BLaER1 (cell line): ENCODE measurements at regions not wholly inside any gene's neighbourhood (a gene's known extent, or its start where the extent isn't known, plus 50 kb on each side); places are given as distances from the start of the nearest gene placed in this dataset.
A peak's percentile ranks its signal among the peaks of the same experiment; 100 is the strongest.

ENCODE experiments used
- H3K27ac ChIP-seq: shearing (Covaris generic); formaldehyde crosslinking; 2 replicates; pipeline ENCODE4 v1.8.1; 2022
- H3K27me3 ChIP-seq: shearing (Covaris generic); formaldehyde crosslinking; 2 replicates; pipeline ENCODE4 v1.8.1; 2022
- H3K36me3 ChIP-seq: shearing (Covaris generic); formaldehyde crosslinking; 2 replicates; pipeline ENCODE4 v1.8.1; 2022
- H3K4me1 ChIP-seq: shearing (Covaris generic); formaldehyde crosslinking; 2 replicates; pipeline ENCODE4 v1.8.1; 2022
- H3K4me2 ChIP-seq: shearing (Covaris generic); formaldehyde crosslinking; 2 replicates; pipeline ENCODE4 v1.8.1; 2022
- H3K4me3 ChIP-seq: shearing (Covaris generic); formaldehyde crosslinking; 2 replicates; pipeline ENCODE4 v1.8.1; 2022
- H3K9ac ChIP-seq: shearing (Covaris generic); formaldehyde crosslinking; 2 replicates; pipeline ENCODE4 v1.8.1; 2022
- H3K9me3 ChIP-seq: shearing (Covaris generic); formaldehyde crosslinking; 2 replicates; pipeline ENCODE4 v1.8.1; 2022
- H4K20me1 ChIP-seq: shearing (Covaris generic); formaldehyde crosslinking; 2 replicates; pipeline ENCODE4 v1.8.1; 2022
- Cebpa-rat ChIP-seq: shearing (Covaris generic); IDR thresholded peaks from 2 replicates; pipeline ENCODE4 v1.8.1; 2022

DNA sequence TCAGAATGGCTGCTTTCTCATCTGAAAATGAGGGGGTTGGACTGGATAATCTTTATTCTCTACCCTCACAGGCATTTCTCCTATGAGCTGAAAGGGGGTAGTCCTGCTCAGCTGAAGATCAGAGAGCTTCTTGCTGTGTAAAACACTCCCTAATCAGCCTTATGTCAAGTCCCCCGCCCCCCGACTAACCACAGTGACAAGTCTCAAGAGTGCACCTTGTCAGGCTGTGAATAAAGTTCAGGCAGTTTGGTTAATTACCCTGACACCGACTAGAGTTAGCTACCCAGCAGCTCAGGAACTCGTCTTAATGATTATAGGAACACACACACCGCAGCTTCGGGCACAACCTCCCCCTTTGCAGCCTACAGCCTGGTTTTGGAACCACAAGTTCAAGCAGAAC lies 513.7 kb downstream of the RPS24 start:
- peaks cover 24% of the 10 kb centered on the region for H3K4me1 ChIP-seq
- no peak overlapping the region for H3K4me3 ChIP-seq
- H3K9ac ChIP-seq = no peak overlapping the region
- no peak overlapping the region for H3K27ac ChIP-seq
- H3K4me2 ChIP-seq = peak overlapping the region; percentile 11; the same call in 1 of the 2 replicates
- no peaks in the 10 kb centered on the region for H4K20me1 ChIP-seq
- no peak for TF ChIP-seq Cebpa-rat
- H3K27me3 ChIP-seq = no peaks in the 10 kb centered on the region
- H3K9me3 ChIP-seq = no peaks in the 10 kb centered on the region
- no peaks in the 10 kb centered on the region for H3K36me3 ChIP-seq

DNA sequence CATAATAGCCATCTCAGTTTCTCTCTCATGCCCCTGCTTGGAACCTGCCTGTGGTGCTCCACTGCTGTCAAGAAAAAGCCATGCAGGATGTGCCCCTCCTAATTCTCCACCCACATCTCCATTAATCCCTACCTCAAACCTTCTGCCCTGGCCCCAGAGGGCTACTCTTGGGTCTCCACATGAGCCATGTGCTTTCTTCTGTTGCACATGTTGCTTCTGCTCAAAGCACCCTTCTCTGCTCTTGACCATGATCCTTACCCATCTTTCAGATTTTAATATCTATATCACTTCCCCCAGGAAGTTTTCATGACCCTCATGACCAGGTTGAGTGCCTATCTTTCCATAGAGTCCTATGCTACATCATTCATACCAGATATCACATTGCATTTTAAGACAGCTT lies 514.2 kb downstream of the RPS24 start:
- Histone ChIP-seq H4K20me1 (no peaks in the 10 kb centered on the region), H3K36me3 (no peaks in the 10 kb centered on the region), H3K27ac (no peak overlapping the region), H3K4me3 (no peak overlapping the region), H3K27me3 (no peaks in the 10 kb centered on the region), H3K4me1 (peaks cover 25% of the 10 kb centered on the region), H3K9ac (no peak overlapping the region), H3K4me2 (0 out of 2 replicates have a peak overlapping the region, but pooled peaks have one; percentile 11), H3K9me3 (no peaks in the 10 kb centered on the region)
- TF ChIP-seq Cebpa-rat = no peak

DNA sequence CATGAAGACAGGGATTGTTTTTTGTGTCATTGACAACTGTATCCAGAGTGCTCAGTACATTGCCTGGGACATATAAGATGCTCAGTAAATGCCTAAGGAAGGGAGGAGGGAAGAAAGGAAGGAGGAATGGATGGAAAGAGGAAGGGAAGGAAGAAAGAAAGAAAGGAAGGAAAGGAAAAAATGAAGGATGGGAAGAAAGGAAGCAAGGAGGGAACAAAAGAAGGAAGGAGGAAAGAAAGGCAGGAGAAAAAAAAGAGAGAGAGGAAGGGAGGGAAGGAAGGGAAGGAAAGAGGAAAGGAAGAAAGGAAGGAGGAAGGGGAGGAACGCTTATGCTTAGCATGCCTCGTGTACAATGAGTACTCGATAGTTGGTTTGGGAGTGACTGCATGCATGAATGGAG lies 514.7 kb downstream of the RPS24 start:
- Histone ChIP-seq H3K4me1 (peaks cover 25% of the 10 kb centered on the region), H3K4me2 (no peak overlapping the region), H3K36me3 (no peaks in the 10 kb centered on the region), H3K27me3 (no peaks in the 10 kb centered on the region), H3K9ac (no peak overlapping the region), H3K4me3 (no peak overlapping the region), H4K20me1 (no peaks in the 10 kb centered on the region), H3K27ac (no peak overlapping the region), H3K9me3 (no peaks in the 10 kb centered on the region)
- no peak for TF ChIP-seq Cebpa-rat

DNA sequence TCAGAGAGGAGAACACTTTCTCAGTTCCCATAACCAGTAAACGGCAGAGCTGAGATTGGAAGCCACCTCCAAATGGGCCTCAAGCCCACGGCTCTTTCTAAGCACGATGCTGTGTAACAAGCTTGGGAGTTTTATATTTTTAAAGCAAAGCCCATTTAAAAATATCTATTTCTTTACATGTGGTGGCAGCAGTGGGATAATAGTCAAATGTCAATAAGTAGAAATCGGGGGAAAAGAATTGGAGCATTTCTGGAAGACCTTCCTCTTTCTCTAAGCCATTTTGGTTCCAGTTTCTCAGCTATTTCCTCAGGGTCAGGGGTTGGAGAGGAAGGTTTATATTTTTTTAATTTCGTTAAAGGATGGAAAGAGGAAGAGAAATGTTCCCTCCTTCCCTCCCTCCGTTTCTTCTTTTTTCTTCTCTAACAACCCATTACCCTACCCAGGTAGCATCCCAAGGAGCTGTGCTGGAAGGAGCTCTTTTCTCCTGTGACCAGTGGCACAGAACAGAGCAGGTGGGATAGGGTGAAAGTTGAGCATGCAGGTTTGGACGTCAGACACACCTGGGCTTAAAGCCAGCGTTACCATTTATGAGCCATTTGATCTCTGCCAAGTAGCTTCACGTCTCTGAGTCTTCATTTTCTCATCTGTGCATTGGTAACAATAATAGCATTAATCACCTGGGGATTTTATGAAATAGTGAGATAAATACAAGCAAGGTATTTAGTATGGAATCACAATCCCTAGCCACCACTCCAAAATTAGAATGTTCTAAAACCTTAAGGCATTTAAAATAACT lies 515.7 kb downstream of the RPS24 start:
- no peak for TF ChIP-seq Cebpa-rat
- Histone ChIP-seq H3K9me3 (peaks cover 6% of the 10 kb centered on the region; the same call in 1 of the 2 replicates), H4K20me1 (no peaks in the 10 kb centered on the region), H3K36me3 (no peaks in the 10 kb centered on the region), H3K4me2 (no peak overlapping the region), H3K4me3 (no peak overlapping the region), H3K27me3 (no peaks in the 10 kb centered on the region), H3K27ac (no peak overlapping the region), H3K4me1 (peaks cover 25% of the 10 kb centered on the region), H3K9ac (no peak overlapping the region)

DNA sequence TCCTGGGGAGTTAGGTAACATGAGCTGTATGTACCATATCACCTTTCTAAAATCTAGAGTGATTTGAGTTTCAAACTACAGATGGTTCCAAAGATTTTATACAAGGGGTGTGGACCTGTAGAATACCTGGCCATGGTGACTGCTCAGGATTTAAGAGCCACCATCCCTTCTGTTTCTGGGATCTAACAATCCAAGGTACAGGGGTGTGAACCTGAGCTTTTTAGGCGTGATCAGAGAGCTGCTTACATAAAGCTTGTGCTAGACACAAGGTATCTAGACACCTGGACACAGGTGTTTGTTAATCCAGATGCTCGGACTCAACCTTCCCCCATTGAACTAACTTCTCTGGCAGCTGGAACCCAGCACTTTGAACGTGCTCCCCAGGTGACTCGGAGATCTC lies 516.4 kb downstream of the RPS24 start:
- H3K9ac ChIP-seq = no peak overlapping the region
- no peaks in the 10 kb centered on the region for H4K20me1 ChIP-seq
- no peaks in the 10 kb centered on the region for H3K36me3 ChIP-seq

DNA sequence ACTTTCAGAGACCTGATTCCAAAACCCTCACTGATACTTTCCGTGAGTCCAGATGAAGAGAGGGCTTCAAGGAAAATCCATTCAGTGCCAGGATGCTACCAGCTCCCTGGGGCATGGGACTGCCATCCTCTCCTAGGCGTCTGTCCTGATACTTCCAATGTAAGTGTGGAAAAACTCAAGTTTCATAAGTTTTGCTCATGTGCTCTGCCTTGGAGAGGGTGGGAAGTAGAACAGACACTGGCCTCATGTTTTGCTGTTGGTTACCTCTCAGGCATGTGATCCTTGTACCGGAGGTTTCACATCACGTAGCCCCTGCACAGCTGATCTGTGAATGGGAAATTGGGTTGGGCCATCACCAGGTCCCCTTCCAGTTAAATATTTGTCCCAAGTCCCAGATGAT lies 517.1 kb downstream of the RPS24 start:
- H3K27ac ChIP-seq = no peak overlapping the region
- no peaks in the 10 kb centered on the region for H4K20me1 ChIP-seq
- TF ChIP-seq Cebpa-rat = no peak
- peaks cover 25% of the 10 kb centered on the region for H3K4me1 ChIP-seq
- no peak overlapping the region for H3K9ac ChIP-seq
- H3K9me3 ChIP-seq = peaks cover 9% of the 10 kb centered on the region; the same call in 1 of the 2 replicates
- peak overlapping the region; percentile 55 for H3K4me2 ChIP-seq
- H3K27me3 ChIP-seq = no peaks in the 10 kb centered on the region
- no peaks in the 10 kb centered on the region for H3K36me3 ChIP-seq
- no peak overlapping the region for H3K4me3 ChIP-seq

More for the DNA sequence above, 516.4 kb downstream of the RPS24 start:
- TF ChIP-seq Cebpa-rat = no peak
- H3K9me3 ChIP-seq = peaks cover 9% of the 10 kb centered on the region; the same call in 1 of the 2 replicates
- peaks cover 25% of the 10 kb centered on the region for H3K4me1 ChIP-seq
- no peak overlapping the region for H3K4me2 ChIP-seq
- no peak overlapping the region for H3K27ac ChIP-seq
- H3K4me3 ChIP-seq = no peak overlapping the region
- H3K27me3 ChIP-seq = no peaks in the 10 kb centered on the region

DNA sequence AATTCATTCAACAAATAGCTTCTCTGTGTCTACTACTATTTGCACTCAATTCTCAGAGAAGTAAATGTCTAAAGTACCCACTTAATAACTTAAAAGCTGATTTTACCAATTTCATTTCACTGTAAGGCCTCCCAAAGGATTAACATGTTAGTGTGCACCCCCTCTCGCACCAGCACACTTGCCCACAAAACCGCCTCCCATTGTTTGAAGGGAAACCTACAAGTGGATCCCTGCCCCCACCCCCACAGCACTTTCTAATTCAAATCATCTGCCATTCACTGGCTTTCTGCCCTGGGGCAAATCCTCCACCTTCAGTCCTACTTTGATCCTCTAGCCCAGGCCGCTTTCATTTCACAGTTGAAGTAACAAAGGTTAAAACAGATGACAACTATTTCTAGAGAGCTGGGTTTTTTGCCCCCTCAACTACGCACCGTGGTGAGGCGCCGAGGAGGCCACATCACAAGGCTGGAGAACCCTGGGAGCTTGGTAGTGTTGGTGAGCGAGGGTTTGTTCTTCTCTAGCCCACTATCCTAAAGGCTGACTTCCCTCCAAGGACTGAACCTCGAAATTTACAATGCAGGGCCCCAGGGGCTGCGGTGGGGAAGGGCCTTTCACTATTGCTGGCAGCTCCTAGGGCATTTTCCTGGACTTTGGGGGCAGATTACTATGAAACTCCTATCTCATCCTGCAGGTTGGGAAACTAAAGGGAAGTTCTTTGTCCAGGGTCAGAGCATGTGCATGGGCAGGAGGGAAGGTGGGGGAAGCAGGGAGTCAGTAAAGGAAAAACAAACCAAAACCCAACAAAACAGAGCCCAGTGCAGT lies 517.4 kb upstream of the ZMIZ1 start:
- Histone ChIP-seq H3K27ac (no peak overlapping the region), H3K4me1 (peaks cover 25% of the 10 kb centered on the region), H3K4me2 (peak overlapping the region; percentile 55), H3K36me3 (no peaks in the 10 kb centered on the region), H3K4me3 (no peak overlapping the region), H3K9me3 (peaks cover 9% of the 10 kb centered on the region; the same call in 1 of the 2 replicates), H4K20me1 (no peaks in the 10 kb centered on the region), H3K9ac (no peak overlapping the region), H3K27me3 (no peaks in the 10 kb centered on the region)
- no peak for TF ChIP-seq Cebpa-rat

DNA sequence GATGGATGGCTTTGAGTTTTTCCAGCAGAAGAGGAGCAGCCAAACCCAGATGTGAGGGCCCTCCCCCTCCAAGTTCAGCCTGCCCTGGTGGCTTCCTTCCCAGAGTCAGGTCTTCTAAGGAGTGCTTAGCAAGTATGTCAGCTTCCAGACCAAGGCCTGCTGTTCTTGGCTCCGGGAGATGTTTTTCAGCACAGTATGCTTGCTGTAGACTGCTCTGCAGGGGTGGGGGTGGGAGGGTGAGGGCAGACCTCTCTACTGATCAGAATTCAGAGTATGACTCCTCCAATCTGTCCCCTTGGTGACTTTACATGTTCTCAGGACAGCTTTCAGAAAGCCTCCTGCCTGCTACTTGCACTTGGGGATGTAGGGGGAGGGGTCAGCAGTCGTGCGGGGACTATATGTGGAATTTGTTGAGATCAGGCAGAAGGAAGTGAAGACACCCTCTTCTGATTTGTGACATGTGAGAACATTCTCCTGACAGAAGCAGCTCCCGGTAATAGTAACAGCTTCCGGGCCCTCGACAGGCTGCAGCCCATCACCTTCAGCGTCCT lies 516.4 kb upstream of the ZMIZ1 start:
- Histone ChIP-seq H3K27ac (no peak overlapping the region), H3K4me1 (peaks cover 22% of the 10 kb centered on the region), H3K4me3 (no peak overlapping the region), H3K9me3 (peaks cover 9% of the 10 kb centered on the region; the same call in 1 of the 2 replicates), H4K20me1 (no peaks in the 10 kb centered on the region), H3K27me3 (no peaks in the 10 kb centered on the region), H3K4me2 (peak overlapping the region; percentile 55), H3K9ac (no peak overlapping the region), H3K36me3 (no peaks in the 10 kb centered on the region)
- TF ChIP-seq Cebpa-rat = no peak

DNA sequence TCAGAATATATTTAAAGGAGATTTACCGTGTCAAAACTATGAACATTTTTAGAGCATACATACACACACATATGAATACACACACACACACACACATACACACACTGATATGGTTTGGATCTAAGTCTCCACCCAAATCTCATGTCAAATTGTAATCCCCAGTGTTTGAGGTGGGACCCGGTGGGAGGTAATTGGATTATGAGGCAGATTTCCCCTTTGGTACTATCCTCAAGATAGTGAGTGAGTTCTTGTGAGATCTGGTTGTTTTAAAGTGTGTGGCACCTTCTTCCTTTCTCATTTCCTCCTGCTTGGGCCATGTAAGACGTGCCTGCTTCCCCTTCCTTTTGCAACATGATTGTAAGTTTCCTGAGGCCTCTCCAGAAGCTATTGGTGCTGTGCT lies 515.0 kb upstream of the ZMIZ1 start:
- Histone ChIP-seq H3K4me2 (no peak overlapping the region), H4K20me1 (no peaks in the 10 kb centered on the region), H3K4me1 (peaks cover 17% of the 10 kb centered on the region), H3K27ac (no peak overlapping the region), H3K9ac (no peak overlapping the region), H3K36me3 (no peaks in the 10 kb centered on the region), H3K27me3 (no peaks in the 10 kb centered on the region), H3K4me3 (no peak overlapping the region), H3K9me3 (peaks cover 9% of the 10 kb centered on the region; the same call in 1 of the 2 replicates)
- no peak for TF ChIP-seq Cebpa-rat
